ENCODE measurements at regions not wholly inside any gene's neighbourhood (a gene's known extent, or its start where the extent isn't known, plus 50 kb on each side); places are given as distances from the start of the nearest gene placed in this dataset.

DNA sequence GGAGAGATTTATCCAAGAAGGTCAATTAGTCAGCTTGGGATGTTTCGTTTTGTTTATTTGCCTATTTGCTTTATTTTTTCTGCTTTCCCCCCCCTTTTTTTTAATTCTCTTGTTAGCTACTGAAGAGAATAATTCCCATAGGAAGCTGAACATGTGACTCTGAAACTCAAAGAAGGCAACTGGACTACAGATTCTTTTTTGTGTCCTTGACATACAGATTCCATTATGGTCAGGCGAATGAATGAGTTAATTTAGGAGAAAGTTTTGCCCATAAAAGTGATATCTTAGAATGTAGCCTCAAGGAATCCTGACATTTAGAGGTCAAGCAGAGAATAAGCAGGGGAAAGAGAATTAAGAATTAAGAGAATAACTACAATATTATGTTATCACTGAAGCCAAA, 514.2 kb upstream of the LINC00305 start:
- TF ChIP-seq EZH2 (IDR thresholded peaks at IDR 0.05; ENCODE audit: low read depth): no peak
- TF ChIP-seq, protein P1, sequence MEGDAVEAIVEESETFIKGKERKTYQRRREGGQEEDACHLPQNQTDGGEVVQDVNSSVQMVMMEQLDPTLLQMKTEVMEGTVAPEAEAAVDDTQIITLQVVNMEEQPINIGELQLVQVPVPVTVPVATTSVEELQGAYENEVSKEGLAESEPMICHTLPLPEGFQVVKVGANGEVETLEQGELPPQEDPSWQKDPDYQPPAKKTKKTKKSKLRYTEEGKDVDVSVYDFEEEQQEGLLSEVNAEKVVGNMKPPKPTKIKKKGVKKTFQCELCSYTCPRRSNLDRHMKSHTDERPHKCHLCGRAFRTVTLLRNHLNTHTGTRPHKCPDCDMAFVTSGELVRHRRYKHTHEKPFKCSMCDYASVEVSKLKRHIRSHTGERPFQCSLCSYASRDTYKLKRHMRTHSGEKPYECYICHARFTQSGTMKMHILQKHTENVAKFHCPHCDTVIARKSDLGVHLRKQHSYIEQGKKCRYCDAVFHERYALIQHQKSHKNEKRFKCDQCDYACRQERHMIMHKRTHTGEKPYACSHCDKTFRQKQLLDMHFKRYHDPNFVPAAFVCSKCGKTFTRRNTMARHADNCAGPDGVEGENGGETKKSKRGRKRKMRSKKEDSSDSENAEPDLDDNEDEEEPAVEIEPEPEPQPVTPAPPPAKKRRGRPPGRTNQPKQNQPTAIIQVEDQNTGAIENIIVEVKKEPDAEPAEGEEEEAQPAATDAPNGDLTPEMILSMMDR (conservative IDR thresholded peaks at IDR 0.05): no peak
- no peak overlapping the region for H3K4me2 ChIP-seq
- intact Hi-C loops (cut with micrococcal nuclease; ENCODE audit: unreplicated experiment): no loop called here
- ChIA-PET POLR2A (ENCODE audit: unreplicated experiment) (no interaction called here), CTCF (no interaction called here)
- no peaks in the 10 kb centered on the region for H3K27me3 ChIP-seq (ENCODE audit: insufficient read depth, low read depth)
- no peaks in the 10 kb centered on the region for H3K9me3 ChIP-seq (ENCODE audit: insufficient read depth, low read depth)
- H3K27ac ChIP-seq: no peak overlapping the region
- H3K36me3 ChIP-seq (ENCODE audit: low read depth): no peaks in the 10 kb centered on the region
- no peaks in the 10 kb centered on the region for H3K4me1 ChIP-seq (replicated peaks; ENCODE audit: insufficient read depth)
- H2AFZ ChIP-seq: no peak overlapping the region
- no peak for DNase-seq
- H3K79me2 ChIP-seq (ENCODE audit: low read depth): no peaks in the 10 kb centered on the region
- H4K20me1 ChIP-seq (ENCODE audit: insufficient read depth): no peaks in the 10 kb centered on the region
- BruUV-seq (replicated peaks): no TSS peak
- no peaks in the 10 kb centered on the region for H3F3A ChIP-seq (ENCODE audit: insufficient read depth, low read depth)
- no peak overlapping the region for H3K4me3 ChIP-seq
- H3K9me2 ChIP-seq (ENCODE audit: insufficient read depth): no peaks in the 10 kb centered on the region; the same call in 1 of the 2 replicates

DNA sequence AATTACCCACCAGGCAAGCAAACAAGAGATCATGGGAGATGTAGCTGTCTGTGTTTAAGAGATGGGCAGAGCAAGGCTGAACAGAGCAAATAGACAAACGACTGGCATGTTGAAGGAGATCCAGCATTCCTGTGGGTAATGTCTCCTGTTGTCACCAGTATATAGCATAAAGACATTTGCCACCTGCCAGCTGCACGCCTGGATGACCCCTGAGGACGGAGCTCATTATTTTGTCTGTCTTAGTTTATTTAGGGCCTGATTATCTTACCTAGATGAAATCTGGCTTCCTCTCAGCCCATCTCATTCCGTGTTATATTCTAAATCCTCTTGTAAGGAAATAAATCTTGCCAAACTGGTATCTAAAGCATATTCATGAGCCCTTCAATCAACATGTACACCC, 510.3 kb upstream of the LINC00305 start:
- H3F3A ChIP-seq (ENCODE audit: insufficient read depth, low read depth): no peaks in the 10 kb centered on the region
- no peaks in the 10 kb centered on the region for H3K9me3 ChIP-seq (ENCODE audit: insufficient read depth, low read depth)
- intact Hi-C loops (cut with micrococcal nuclease; ENCODE audit: unreplicated experiment): no loop called here
- no peak overlapping the region for H3K4me2 ChIP-seq
- H3K4me1 ChIP-seq (replicated peaks; ENCODE audit: insufficient read depth): no peaks in the 10 kb centered on the region
- no peaks in the 10 kb centered on the region for H3K27me3 ChIP-seq (ENCODE audit: insufficient read depth, low read depth)
- H2AFZ ChIP-seq: no peak overlapping the region; the same call in 1 of the 2 replicates
- CTCF ChIA-PET: no interaction called here
- DNase-seq: no peak
- H3K27ac ChIP-seq: no peak overlapping the region
- no peak overlapping the region for H3K4me3 ChIP-seq
- no peaks in the 10 kb centered on the region for H4K20me1 ChIP-seq (ENCODE audit: insufficient read depth)
- no peaks in the 10 kb centered on the region for H3K79me2 ChIP-seq (ENCODE audit: low read depth)
- no peaks in the 10 kb centered on the region for H3K36me3 ChIP-seq (ENCODE audit: low read depth)
- no TSS peak for BruUV-seq (replicated peaks)
- TF ChIP-seq, protein P1 (conservative IDR thresholded peaks at IDR 0.05): no peak
- no peak for TF ChIP-seq EZH2 (IDR thresholded peaks at IDR 0.05; ENCODE audit: low read depth)
- H3K9me2 ChIP-seq (ENCODE audit: insufficient read depth): no peaks in the 10 kb centered on the region; the same call in 1 of the 2 replicates
- POLR2A ChIA-PET (ENCODE audit: unreplicated experiment): no interaction called here

DNA sequence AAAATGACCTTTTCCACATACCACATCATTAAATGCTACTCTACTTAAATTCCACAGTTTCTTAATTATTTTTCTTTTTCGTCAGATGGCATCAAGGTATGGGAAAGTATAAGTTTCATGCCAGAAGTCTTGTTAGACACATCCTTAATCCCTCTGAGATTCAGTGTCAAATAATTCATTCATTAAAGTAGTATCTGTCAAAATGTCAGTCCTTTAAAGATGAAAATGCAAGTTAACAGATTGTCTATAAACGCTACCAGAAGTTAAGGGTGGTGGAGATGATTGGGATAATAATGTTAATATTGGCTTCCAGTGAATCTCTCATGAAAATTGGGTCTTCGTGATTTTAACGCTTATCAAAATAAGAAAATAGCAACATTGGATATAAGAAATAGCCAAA, 504.2 kb upstream of the LINC00305 start:
- H3K36me3 ChIP-seq (ENCODE audit: low read depth): no peaks in the 10 kb centered on the region
- no TSS peak for BruUV-seq (replicated peaks)
- no peaks in the 10 kb centered on the region for H3K27me3 ChIP-seq (ENCODE audit: insufficient read depth, low read depth)
- TF ChIP-seq EZH2 (IDR thresholded peaks at IDR 0.05; ENCODE audit: low read depth): no peak
- TF ChIP-seq, protein P1 (conservative IDR thresholded peaks at IDR 0.05): no peak
- H3K79me2 ChIP-seq (ENCODE audit: low read depth): no peaks in the 10 kb centered on the region
- intact Hi-C loops (cut with micrococcal nuclease; ENCODE audit: unreplicated experiment): no loop called here
- H3K9me2 ChIP-seq (ENCODE audit: insufficient read depth): no peaks in the 10 kb centered on the region; the same call in 1 of the 2 replicates
- no peaks in the 10 kb centered on the region for H3K4me1 ChIP-seq (replicated peaks; ENCODE audit: insufficient read depth)
- no peak overlapping the region for H3K4me3 ChIP-seq
- H3F3A ChIP-seq (ENCODE audit: insufficient read depth, low read depth): no peaks in the 10 kb centered on the region
- no peaks in the 10 kb centered on the region for H3K9me3 ChIP-seq (ENCODE audit: insufficient read depth, low read depth)
- POLR2A ChIA-PET (ENCODE audit: unreplicated experiment): no interaction called here
- no peak for DNase-seq
- H3K4me2 ChIP-seq: no peak overlapping the region
- no peaks in the 10 kb centered on the region for H4K20me1 ChIP-seq (ENCODE audit: insufficient read depth)
- CTCF ChIA-PET: no interaction called here
- H3K27ac ChIP-seq: no peak overlapping the region
- H2AFZ ChIP-seq: no peak overlapping the region

Data from PC-9 (cell line).